AG04450 (cell line): ENCODE measurements at regions not wholly inside any gene's neighbourhood (a gene's known extent, or its start where the extent isn't known, plus 50 kb on each side); places are given as distances from the start of the nearest gene placed in this dataset.

ENCODE experiments used
- CTCF ChIA-PET: fragments of 300-600, 350-600 bp; formaldehyde crosslinking; extraction: SDS; loops from one replicate; lab custom pipeline; 2022; ENCODE audit warnings: antibody characterized with exemption, inconsistent platforms; lab: Charles Lee
- POLR2A ChIA-PET: fragments of 350-600 bp; formaldehyde crosslinking; extraction: SDS; loops from one replicate; lab custom pipeline; 2021; ENCODE audit warnings: antibody characterized with exemption, inconsistent platforms; lab: Yijun Ruan, JAX
- DNase-seq: peaks from one replicate; pipeline ENCODE4 v3.0.0-alpha.2; 2011; ENCODE audit warnings: low read depth, low spot score
- H3K27ac ChIP-seq: one replicate; pipeline ENCODE4 v1.5.1; 2012; ENCODE audit warnings: low read depth, low read length, control low read depth
- H3K27me3 ChIP-seq: one replicate; pipeline ENCODE4 v1.6.0; 2012; ENCODE audit warnings: low read length; ENCODE audit not compliant: control insufficient read depth, insufficient read depth
- H3K4me3 ChIP-seq: 2 replicates; pipeline ENCODE4 v1.5.1; 2011; ENCODE audit warnings: mild to moderate bottlenecking, low read depth, low read length, control low read depth
- H3K9me3 ChIP-seq: 2 replicates; pipeline ENCODE4 v1.5.1; 2012; ENCODE audit warnings: low read length; ENCODE audit not compliant: control insufficient read depth, insufficient read depth
- TF ChIP-seq, protein P1 (sequence below): IDR thresholded peaks from 2 replicates; pipeline ENCODE4 v1.5.1; 2011; ENCODE audit warnings: low read depth, low read length, control low read depth, inconsistent platforms

DNA sequence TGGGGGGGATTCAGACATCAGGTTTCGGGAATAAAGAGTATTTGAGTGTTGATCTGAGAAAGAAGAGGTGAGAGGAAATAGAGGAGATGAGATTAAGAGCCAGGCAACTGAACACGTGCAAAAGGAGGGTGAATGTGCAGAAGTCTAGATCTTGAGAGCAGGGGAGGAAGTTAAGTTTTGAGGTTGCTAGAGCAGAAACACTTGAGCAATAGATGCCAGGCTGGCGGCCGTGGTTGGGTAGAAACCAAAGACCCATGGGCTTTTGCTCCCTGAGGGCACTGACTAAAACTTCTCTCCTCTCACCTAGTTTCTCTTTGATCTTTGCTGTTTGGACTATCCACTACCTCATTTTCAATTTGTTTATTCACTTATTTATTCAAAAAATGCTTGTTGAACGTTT, 116.0 kb downstream of the CDC42EP3 start:
- ChIA-PET POLR2A (no interaction called here), CTCF (no interaction called here)
- H3K27ac ChIP-seq = no peak overlapping the region
- H3K4me3 ChIP-seq = no peak overlapping the region
- H3K27me3 ChIP-seq = no peaks in the 10 kb centered on the region
- H3K9me3 ChIP-seq = peaks cover 3% of the 10 kb centered on the region; the same call in 1 of the 2 replicates
- no peak for DNase-seq
- TF ChIP-seq, protein P1, sequence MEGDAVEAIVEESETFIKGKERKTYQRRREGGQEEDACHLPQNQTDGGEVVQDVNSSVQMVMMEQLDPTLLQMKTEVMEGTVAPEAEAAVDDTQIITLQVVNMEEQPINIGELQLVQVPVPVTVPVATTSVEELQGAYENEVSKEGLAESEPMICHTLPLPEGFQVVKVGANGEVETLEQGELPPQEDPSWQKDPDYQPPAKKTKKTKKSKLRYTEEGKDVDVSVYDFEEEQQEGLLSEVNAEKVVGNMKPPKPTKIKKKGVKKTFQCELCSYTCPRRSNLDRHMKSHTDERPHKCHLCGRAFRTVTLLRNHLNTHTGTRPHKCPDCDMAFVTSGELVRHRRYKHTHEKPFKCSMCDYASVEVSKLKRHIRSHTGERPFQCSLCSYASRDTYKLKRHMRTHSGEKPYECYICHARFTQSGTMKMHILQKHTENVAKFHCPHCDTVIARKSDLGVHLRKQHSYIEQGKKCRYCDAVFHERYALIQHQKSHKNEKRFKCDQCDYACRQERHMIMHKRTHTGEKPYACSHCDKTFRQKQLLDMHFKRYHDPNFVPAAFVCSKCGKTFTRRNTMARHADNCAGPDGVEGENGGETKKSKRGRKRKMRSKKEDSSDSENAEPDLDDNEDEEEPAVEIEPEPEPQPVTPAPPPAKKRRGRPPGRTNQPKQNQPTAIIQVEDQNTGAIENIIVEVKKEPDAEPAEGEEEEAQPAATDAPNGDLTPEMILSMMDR = no peak

DNA sequence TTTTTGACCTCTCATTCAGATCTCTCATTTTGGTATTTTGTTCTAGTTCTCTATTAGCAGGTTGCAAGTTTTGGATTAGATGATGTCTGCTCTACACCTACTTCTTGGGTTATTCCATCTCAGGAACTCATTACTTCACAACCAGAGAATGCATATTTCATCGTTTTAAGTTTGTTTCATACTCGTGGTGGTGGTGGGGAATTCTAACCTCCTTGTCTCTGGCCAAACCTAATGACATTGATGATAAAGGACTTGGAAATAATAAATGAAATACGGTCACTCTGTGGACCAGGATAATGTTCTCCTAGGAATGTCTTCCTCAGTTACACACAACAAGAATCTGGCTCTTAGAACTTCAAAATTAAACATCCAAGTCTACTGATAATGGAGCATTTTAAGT, 115.2 kb downstream of the CDC42EP3 start:
- H3K27ac ChIP-seq = no peak overlapping the region
- peaks cover 3% of the 10 kb centered on the region; the same call in 1 of the 2 replicates for H3K9me3 ChIP-seq
- DNase-seq = no peak
- no peak overlapping the region for H3K4me3 ChIP-seq
- ChIA-PET CTCF (no interaction called here), POLR2A (no interaction called here)
- TF ChIP-seq, protein P1 = no peak
- no peaks in the 10 kb centered on the region for H3K27me3 ChIP-seq

DNA sequence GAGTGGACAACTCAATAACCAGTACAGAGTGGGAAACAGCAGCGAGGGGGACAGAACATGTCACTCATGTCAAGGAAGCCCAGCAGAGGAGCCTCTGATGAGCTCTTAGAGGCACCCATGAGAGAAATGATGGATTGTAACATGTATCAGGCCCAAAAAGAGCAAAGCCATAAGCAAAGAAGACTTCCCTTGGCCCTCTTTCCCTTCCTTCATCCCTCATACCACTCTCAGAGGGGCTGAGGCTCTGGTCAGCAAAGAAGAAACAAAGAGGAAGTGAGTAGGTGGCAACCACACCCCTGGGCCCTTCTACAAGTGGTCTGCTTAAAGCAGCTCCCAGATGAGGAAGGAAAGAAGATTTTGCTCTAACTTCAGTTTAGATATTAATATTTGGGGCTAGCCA, 112.8 kb downstream of the CDC42EP3 start:
- no peaks in the 10 kb centered on the region for H3K27me3 ChIP-seq
- ChIA-PET POLR2A (no interaction called here), CTCF (no interaction called here)
- H3K27ac ChIP-seq = no peak overlapping the region
- TF ChIP-seq, protein P1 = no peak
- peaks cover 3% of the 10 kb centered on the region; the same call in 1 of the 2 replicates for H3K9me3 ChIP-seq
- no peak overlapping the region for H3K4me3 ChIP-seq
- DNase-seq = no peak

DNA sequence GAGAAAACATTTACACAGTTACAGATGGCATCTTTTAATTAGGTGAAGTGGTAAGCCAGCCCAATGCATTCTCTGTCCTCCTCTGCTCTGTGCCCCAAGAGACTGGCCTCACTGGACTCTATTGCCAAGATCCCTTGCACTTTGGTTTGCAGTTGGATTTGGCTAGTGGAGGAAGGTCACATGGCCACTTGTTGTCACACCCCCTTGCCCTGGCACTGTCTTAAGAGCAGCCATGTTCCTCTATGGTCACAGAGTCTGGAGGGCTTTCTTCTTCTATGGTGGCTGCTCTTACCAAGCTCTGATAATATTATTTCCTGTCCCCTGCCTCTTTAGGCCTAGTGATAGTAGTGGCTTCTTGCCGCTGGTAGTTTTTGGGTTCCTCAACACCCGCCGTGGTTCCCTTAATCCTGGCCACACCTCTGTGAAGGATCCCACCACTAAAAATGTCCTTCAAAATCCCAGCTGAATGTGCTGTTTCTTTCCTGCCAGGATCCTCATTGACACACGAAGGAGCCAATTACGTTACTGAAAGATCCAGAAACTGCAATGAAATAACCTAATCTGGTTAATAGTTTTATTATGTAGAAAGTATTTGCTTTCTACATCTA, 111.1 kb downstream of the CDC42EP3 start:
- Histone ChIP-seq H3K4me3 (no peak overlapping the region), H3K9me3 (peaks cover 3% of the 10 kb centered on the region; the same call in 1 of the 2 replicates), H3K27me3 (no peaks in the 10 kb centered on the region), H3K27ac (no peak overlapping the region)
- TF ChIP-seq, protein P1 = no peak
- CTCF ChIA-PET = no interaction called here
- POLR2A ChIA-PET = no interaction called here
- DNase-seq = no peak

DNA sequence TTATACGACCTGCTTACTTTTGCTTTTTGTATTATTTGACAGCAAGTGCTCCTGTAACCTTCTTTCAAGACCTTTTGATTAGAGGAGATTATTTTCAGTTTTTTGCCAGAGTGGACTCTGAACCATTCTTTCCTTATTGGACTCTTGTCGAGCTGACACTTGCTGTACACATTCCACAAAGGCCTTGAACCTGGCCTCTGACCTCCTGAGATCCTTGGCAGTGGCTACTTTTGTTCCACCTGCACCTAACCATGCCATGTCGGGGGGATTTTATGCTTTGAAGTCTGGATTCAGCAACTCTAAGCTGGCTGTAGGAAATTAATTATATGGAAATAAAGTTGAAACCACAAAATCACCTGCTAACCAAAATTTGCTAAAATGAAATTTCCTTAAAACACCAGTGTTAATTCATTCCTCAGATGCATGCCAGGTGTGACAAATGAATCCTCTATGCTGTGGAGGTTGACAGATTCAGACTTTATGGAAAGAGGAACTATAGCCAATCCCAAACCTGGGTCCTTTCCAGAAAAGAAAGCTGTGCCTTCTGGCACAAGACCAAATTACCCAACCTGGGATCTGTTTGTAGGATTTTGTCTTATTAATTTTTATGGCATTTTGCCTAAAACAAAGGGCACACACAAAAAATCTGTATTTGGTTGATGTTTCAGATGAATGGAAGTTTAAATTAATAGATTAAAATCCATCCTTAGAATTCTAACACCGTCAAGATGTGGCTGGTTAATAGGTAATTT, 110.4 kb downstream of the CDC42EP3 start:
- CTCF ChIA-PET = interaction anchor here (0.8 to 1.0 kb wide), 3 partner anchors 10 to 316 kb away, joined by 3 to 4 read pairs (median 3); no protein-coding TSS in a partner anchor
- POLR2A ChIA-PET = no interaction called here
- DNase-seq = no peak
- Histone ChIP-seq H3K27me3 (no peaks in the 10 kb centered on the region), H3K4me3 (no peak overlapping the region), H3K27ac (no peak overlapping the region), H3K9me3 (peaks cover 3% of the 10 kb centered on the region; the same call in 1 of the 2 replicates)
- TF ChIP-seq, protein P1 = no peak
